HepG2 (cell line): ENCODE measurements at regions not wholly inside any gene's neighbourhood (a gene's known extent, or its start where the extent isn't known, plus 50 kb on each side); places are given as distances from the start of the nearest gene placed in this dataset.

Source experiments
- ATAC-seq: fragments of 200-7000 bp; cut with Tn5 transposase; 3 replicates; pipeline ENCODE4 v1.9.1; 2020; ENCODE audit warnings: mild to moderate bottlenecking, moderate library complexity
- BruUV-seq: library from RNA; stranded (reverse); fragments of 400-500 nt; replicated peaks from 2 replicates; lab custom pipeline; 2021; lab: Mats Ljungman, UMichigan
- CTCF ChIA-PET: fragments of 300-600 bp; formaldehyde crosslinking; extraction: SDS; loops from one replicate; lab custom pipeline; 2021; ENCODE audit warnings: low total read pairs, inconsistent platforms, low intra/inter-chr PET ratio; lab: Yijun Ruan, JAX
- POLR2A ChIA-PET: fragments of 350-600 bp; sonication (Branson Sonifier 250); formaldehyde crosslinking; loops from one replicate; lab custom pipeline; 2020; ENCODE audit warnings: antibody characterized with exemption, inconsistent platforms; lab: Yijun Ruan, JAX
- DNase-seq: peaks from one replicate; pipeline ENCODE4 v3.0.0-alpha.2; 2015; ENCODE audit warnings: low spot score
- FAIRE-seq: peaks from 3 replicates; lab custom pipeline; 2011; peaks lifted over from hg19 to GRCh38; lab: Jason Lieb, UNC
- H2AFZ ChIP-seq: one replicate; pipeline ENCODE4 v1.6.1; 2011; ENCODE audit warnings: low read length, inconsistent platforms
- H3K27ac ChIP-seq: fragments of 300-600 bp; 3 replicates; pipeline ENCODE4 v1.8.0; 2011; ENCODE audit warnings: mixed run types, mild to moderate bottlenecking, mixed read lengths, low read length, inconsistent platforms; ENCODE audit not compliant: insufficient read depth; ENCODE audit errors: extremely low read length
- H3K27me3 ChIP-seq, 2 experiments: fragments of 200-600 bp in 1 of 2; 2 replicates in 1 of 2; 3 replicates in 1 of 2; pipeline versions ENCODE4 v1.6.0 to v1.8.0; 2011; ENCODE audit warnings: low read length in 2 of 2, mild to moderate bottlenecking in 2 of 2, moderate library complexity in 2 of 2, inconsistent platforms in 1 of 2; ENCODE audit not compliant: insufficient read depth in 2 of 2, control insufficient read depth in 1 of 2
- H3K36me3 ChIP-seq, 2 experiments: fragments of 200-600 bp in 1 of 2; replicated peaks in 1 of 2; 2 replicates in 1 of 2; 3 replicates in 1 of 2; pipeline versions ENCODE4 v1.5.1 to v1.8.0; 2011; ENCODE audit warnings: low read length in 2 of 2, inconsistent platforms in 1 of 2; ENCODE audit not compliant: insufficient read depth in 2 of 2, control insufficient read depth in 1 of 2
- H3K4me1 ChIP-seq: 2 replicates; pipeline ENCODE4 v1.5.1; 2012; ENCODE audit warnings: low read length, inconsistent platforms; ENCODE audit not compliant: insufficient read depth
- H3K4me2 ChIP-seq: 2 replicates; pipeline ENCODE4 v1.6.0; 2011; ENCODE audit warnings: low read depth, low read length, inconsistent platforms
- H3K4me3 ChIP-seq, 3 experiments: fragments of 200-600 bp in 1 of 3; sonication (generic), shearing (Covaris generic) in 1 of 3; replicated peaks in 1 of 3; 2 replicates each; pipeline ENCODE4 v1.5.1; 2011 to 2016; ENCODE audit warnings: low read length in 3 of 3, inconsistent platforms in 2 of 3, low read depth in 2 of 3, mild to moderate bottlenecking in 2 of 3, control low read depth in 1 of 3, mixed read lengths in 1 of 3; ENCODE audit not compliant: insufficient read depth in 1 of 3
- H3K79me2 ChIP-seq: one replicate; pipeline ENCODE4 v1.6.1; 2011; ENCODE audit warnings: low read length, inconsistent platforms; ENCODE audit not compliant: insufficient read depth
- H3K9ac ChIP-seq: 2 replicates; pipeline ENCODE4 v1.6.0; 2011; ENCODE audit warnings: mild to moderate bottlenecking, low read depth, low read length, inconsistent platforms; ENCODE audit not compliant: insufficient read depth
- H3K9me3 ChIP-seq: 2 replicates; pipeline ENCODE4 v1.5.1; 2012; ENCODE audit warnings: mild to moderate bottlenecking, low read length
- H4K20me1 ChIP-seq: 2 replicates; pipeline ENCODE4 v1.6.0; 2011; ENCODE audit warnings: inconsistent platforms, mild to moderate bottlenecking, low read length, moderate library complexity; ENCODE audit not compliant: insufficient read depth
- FOXA3 ChIP-seq: IDR thresholded peaks from 2 replicates; pipeline ENCODE4 v1.6.1; 2016; ENCODE audit warnings: missing genetic modification reagents, missing compliant biosample characterization
- HOXD1 ChIP-seq: sonication (generic); formaldehyde crosslinking; IDR thresholded peaks from 2 replicates; pipeline ENCODE4 v1.5.0; 2020; ENCODE audit warnings: missing genetic modification reagents
- NPAS2 ChIP-seq: sonication (generic); formaldehyde crosslinking; IDR thresholded peaks from 2 replicates; pipeline ENCODE4 v1.8.0; 2022; ENCODE audit warnings: mild to moderate bottlenecking, missing genetic modification reagents, borderline replicate concordance
- PLRG1 ChIP-seq: fragments of 450-650 bp; conservative IDR thresholded peaks from 2 replicates; pipeline ENCODE4 v1.6.1; 2016
- TP53 ChIP-seq: sonication (generic); formaldehyde crosslinking; conservative IDR thresholded peaks from 2 replicates; pipeline ENCODE4 v1.4.0; 2020; ENCODE audit warnings: missing genetic modification reagents
- in situ Hi-C: cut with HindIII; loops from 2 replicates; pipeline ENCODE4 v1.10.0; 2017; ENCODE audit warnings: low pct_unique_long_range_greater_than_20kb; ENCODE audit not compliant: extremely low pct_ligation_motif_present
- intact Hi-C: fragments of 100-400 bp; cut with micrococcal nuclease; formaldehyde crosslinking; loops from one replicate; pipeline ENCODE4 v1.10.0; 2022; ENCODE audit not compliant: unreplicated experiment
- TF ChIP-seq, protein P1 (sequence below): sonication (generic); formaldehyde crosslinking; IDR thresholded peaks from 2 replicates; pipeline ENCODE4 v1.5.1; 2020; ENCODE audit warnings: missing genetic modification reagents, mild to moderate bottlenecking, borderline replicate concordance
- TF ChIP-seq, protein P2 (sequence below): sonication (generic); formaldehyde crosslinking; conservative IDR thresholded peaks from 2 replicates; pipeline ENCODE4 v1.4.0; 2020; ENCODE audit warnings: mild to moderate bottlenecking, missing genetic modification reagents, moderate library complexity

DNA sequence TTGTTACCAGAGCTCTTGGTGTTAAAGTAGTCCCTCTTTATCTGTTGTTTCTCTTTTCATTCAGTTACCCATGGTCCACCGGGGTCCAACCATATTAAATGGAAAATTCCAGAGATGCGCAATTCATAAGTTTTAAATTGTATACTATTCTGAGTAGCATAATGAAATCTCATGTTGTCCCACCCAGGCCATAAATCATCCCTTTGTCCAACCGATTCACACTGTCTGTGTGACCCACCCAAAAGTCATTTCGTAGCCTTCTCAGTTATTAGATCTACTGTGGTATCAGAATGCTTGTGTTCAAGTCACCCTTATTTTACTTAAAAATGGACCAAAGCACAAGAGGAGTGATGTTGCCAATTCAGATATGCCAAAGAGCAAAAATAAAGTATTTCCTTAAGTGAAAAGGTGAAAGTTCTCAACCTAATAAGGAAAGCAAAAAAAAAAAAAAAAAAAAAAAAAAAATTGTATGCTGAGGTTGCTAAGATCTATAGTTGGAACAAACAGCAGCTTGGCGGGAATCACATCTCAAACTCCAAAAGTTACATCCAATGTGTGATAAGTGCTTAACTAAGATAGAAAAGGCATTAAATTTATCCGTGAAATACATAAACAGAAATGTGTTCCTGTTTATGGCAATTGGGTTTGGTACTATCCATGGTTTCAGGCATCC lies 106.8 kb upstream of the GPBP1 start (continued):
- TF ChIP-seq PLRG1 (no peak), FOXA3 (no peak), HOXD1 (no peak), NPAS2 (CRISPR knock-in tag) (no peak)
- TF ChIP-seq, protein P1, sequence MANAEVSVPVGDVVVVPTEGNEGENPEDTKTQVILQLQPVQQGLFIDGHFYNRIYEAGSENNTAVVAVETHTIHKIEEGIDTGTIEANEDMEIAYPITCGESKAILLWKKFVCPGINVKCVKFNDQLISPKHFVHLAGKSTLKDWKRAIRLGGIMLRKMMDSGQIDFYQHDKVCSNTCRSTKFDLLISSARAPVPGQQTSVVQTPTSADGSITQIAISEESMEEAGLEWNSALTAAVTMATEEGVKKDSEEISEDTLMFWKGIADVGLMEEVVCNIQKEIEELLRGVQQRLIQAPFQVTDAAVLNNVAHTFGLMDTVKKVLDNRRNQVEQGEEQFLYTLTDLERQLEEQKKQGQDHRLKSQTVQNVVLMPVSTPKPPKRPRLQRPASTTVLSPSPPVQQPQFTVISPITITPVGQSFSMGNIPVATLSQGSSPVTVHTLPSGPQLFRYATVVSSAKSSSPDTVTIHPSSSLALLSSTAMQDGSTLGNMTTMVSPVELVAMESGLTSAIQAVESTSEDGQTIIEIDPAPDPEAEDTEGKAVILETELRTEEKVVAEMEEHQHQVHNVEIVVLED = no peak

DNA sequence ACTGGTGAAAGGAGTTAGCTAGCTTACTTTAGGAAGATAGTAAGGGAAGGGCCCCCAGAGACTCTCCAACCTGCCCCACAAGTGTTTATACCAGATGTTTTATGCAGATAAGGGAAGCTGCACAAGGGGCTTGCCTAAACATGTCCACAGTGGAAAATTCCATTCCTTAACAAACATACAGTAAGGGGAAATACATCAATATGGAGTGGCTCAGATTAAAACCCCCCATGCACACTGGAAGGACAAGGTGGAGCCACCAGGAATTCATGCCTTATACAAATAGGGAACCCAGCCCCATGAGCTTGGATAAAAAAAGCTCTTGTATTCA lies 106.3 kb upstream of the GPBP1 start:
- H3K36me3 ChIP-seq = no peaks in the 10 kb centered on the region
- no peak overlapping the region for H3K4me2 ChIP-seq
- H3K4me3 ChIP-seq = no peak overlapping the region
- CTCF ChIA-PET = no interaction called here
- in situ Hi-C loops = no loop called here
- intact Hi-C loops = no loop called here
- TF ChIP-seq TP53 (CRISPR knock-in tag) = peak; percentile 98
- TF ChIP-seq, protein P2, sequence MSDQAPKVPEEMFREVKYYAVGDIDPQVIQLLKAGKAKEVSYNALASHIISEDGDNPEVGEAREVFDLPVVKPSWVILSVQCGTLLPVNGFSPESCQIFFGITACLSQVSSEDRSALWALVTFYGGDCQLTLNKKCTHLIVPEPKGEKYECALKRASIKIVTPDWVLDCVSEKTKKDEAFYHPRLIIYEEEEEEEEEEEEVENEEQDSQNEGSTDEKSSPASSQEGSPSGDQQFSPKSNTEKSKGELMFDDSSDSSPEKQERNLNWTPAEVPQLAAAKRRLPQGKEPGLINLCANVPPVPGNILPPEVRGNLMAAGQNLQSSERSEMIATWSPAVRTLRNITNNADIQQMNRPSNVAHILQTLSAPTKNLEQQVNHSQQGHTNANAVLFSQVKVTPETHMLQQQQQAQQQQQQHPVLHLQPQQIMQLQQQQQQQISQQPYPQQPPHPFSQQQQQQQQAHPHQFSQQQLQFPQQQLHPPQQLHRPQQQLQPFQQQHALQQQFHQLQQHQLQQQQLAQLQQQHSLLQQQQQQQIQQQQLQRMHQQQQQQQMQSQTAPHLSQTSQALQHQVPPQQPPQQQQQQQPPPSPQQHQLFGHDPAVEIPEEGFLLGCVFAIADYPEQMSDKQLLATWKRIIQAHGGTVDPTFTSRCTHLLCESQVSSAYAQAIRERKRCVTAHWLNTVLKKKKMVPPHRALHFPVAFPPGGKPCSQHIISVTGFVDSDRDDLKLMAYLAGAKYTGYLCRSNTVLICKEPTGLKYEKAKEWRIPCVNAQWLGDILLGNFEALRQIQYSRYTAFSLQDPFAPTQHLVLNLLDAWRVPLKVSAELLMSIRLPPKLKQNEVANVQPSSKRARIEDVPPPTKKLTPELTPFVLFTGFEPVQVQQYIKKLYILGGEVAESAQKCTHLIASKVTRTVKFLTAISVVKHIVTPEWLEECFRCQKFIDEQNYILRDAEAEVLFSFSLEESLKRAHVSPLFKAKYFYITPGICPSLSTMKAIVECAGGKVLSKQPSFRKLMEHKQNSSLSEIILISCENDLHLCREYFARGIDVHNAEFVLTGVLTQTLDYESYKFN (CRISPR knock-in tag) = no peak
- TF ChIP-seq, all 625 proteins: peak for 1
- peaks cover 5% of the 10 kb centered on the region for H3K9me3 ChIP-seq
- H3K4me1 ChIP-seq = peaks cover 29% of the 10 kb centered on the region
- H3K27me3 ChIP-seq = peaks cover 0 to 3% of the 10 kb centered on the region in 2 experiments; a peak in 1 of 5 replicates
- H2AFZ ChIP-seq = no peak overlapping the region
- H4K20me1 ChIP-seq = no peaks in the 10 kb centered on the region
- DNase-seq (no peak), ATAC-seq (no peak), FAIRE-seq (no peak)
- no peak overlapping the region for H3K27ac ChIP-seq
- no peak overlapping the region for H3K9ac ChIP-seq
- no peaks in the 10 kb centered on the region for H3K79me2 ChIP-seq
- POLR2A ChIA-PET = no interaction called here
- BruUV-seq = no TSS peak
